Osteocyte (in vitro differentiated cells): ENCODE measurements at regions not wholly inside any gene's neighbourhood (a gene's known extent, or its start where the extent isn't known, plus 50 kb on each side); places are given as distances from the start of the nearest gene placed in this dataset.

Experiments
- DNase-seq: peaks from one replicate; pipeline ENCODE4 v3.0.0; 2021; ENCODE audit warnings: mixed read lengths; ENCODE audit not compliant: unreplicated experiment; ENCODE audit errors: extremely low spot score
- H3K27ac Mint-ChIP-seq: one replicate; pipeline ENCODE4 v1.8.0; 2021; ENCODE audit warnings: mild to moderate bottlenecking, mixed read lengths; ENCODE audit not compliant: unreplicated experiment
- H3K27me3 Mint-ChIP-seq: one replicate; pipeline ENCODE4 v1.8.0; 2021; ENCODE audit warnings: mixed read lengths; ENCODE audit not compliant: unreplicated experiment
- H3K36me3 Mint-ChIP-seq: one replicate; pipeline ENCODE4 v1.8.0; 2021; ENCODE audit warnings: mixed read lengths; ENCODE audit not compliant: unreplicated experiment
- H3K4me1 Mint-ChIP-seq: one replicate; pipeline ENCODE4 v1.8.0; 2021; ENCODE audit warnings: mixed read lengths; ENCODE audit not compliant: unreplicated experiment
- H3K4me3 Mint-ChIP-seq: one replicate; pipeline ENCODE4 v1.8.0; 2021; ENCODE audit warnings: mild to moderate bottlenecking, moderate library complexity, mixed read lengths; ENCODE audit not compliant: unreplicated experiment
- H3K9me3 Mint-ChIP-seq: one replicate; pipeline ENCODE4 v1.8.0; 2021; ENCODE audit warnings: mixed read lengths; ENCODE audit not compliant: unreplicated experiment
- TF ChIP-seq, protein P1 (sequence below): fragments of 200-600 bp; sonication (generic); IDR thresholded peaks from 2 replicates; pipeline ENCODE4 v1.5.0; 2021; ENCODE audit warnings: antibody characterized with exemption, mild to moderate bottlenecking, moderate library complexity

DNA sequence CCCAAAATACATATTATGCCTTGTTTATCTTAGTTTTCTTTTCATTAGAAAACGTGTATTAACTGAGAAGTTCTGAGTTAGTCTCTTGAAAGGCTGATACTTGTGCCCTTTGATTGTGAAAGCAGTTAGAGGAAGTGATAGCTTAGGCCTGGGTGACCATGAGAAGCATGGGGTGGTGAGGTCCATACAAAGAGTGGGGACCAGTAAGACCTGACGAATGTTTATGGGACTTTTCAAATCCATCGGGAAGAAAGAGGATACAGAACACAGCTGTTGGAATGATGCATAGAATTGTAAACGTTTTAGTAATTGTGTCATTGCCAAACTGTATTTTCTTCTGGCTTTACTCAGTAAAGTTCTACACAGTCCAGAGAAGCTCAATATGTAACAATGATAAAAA is 259.8 kb downstream of the LMO4 start:
- no peak overlapping the region for H3K4me3 Mint-ChIP-seq
- no peaks in the 10 kb centered on the region for H3K36me3 Mint-ChIP-seq
- H3K4me1 Mint-ChIP-seq = no peaks in the 10 kb centered on the region
- no peak for DNase-seq
- no peak overlapping the region for H3K27ac Mint-ChIP-seq
- TF ChIP-seq, protein P1, sequence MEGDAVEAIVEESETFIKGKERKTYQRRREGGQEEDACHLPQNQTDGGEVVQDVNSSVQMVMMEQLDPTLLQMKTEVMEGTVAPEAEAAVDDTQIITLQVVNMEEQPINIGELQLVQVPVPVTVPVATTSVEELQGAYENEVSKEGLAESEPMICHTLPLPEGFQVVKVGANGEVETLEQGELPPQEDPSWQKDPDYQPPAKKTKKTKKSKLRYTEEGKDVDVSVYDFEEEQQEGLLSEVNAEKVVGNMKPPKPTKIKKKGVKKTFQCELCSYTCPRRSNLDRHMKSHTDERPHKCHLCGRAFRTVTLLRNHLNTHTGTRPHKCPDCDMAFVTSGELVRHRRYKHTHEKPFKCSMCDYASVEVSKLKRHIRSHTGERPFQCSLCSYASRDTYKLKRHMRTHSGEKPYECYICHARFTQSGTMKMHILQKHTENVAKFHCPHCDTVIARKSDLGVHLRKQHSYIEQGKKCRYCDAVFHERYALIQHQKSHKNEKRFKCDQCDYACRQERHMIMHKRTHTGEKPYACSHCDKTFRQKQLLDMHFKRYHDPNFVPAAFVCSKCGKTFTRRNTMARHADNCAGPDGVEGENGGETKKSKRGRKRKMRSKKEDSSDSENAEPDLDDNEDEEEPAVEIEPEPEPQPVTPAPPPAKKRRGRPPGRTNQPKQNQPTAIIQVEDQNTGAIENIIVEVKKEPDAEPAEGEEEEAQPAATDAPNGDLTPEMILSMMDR = no peak
- H3K27me3 Mint-ChIP-seq = peaks cover 3% of the 10 kb centered on the region
- H3K9me3 Mint-ChIP-seq = no peaks in the 10 kb centered on the region

DNA sequence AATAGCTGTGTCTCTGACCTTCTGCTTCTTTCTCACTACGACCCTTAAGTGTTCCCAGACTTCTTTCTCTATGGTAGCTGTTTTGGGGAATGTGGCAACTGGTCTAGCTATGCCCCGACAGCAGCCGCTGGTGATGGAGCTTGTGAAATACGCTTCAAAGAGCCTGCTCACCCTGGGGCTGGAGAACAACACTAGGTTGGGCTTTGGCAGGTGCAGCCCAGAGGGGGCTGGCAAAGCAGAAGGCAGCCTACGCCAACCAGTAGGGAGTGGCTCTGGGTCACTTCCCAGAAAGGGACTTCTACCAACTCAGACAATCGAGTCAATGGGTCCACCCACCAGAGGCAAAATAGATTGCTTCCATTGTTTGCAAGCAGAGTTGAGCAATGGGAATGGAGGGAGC is 262.8 kb downstream of the LMO4 start:
- no peaks in the 10 kb centered on the region for H3K36me3 Mint-ChIP-seq

DNA sequence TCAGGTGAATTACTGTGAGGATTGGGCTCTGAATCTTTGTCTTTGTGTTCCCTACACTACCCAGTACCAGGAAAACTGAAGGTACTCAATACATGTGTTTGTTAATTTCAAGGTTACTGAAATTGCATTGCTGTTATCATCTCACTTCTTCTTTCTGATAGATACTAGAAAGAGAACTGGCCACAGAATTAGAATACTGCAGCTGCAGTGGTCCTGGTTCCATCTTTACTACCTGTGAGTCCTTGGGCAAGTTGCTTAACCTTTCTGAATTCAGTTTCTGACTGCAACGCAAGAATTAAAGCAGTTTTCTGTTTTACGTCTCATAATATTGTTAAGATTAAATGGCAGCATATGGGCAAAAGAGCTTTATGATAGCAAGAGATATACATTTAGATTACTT is 263.5 kb downstream of the LMO4 start:
- Mint-ChIP-seq H3K9me3 (no peaks in the 10 kb centered on the region), H3K27ac (no peak overlapping the region), H3K4me1 (peaks cover 1% of the 10 kb centered on the region), H3K36me3 (no peaks in the 10 kb centered on the region), H3K4me3 (no peak overlapping the region), H3K27me3 (no peaks in the 10 kb centered on the region)
- TF ChIP-seq, protein P1 = no peak
- DNase-seq = no peak

More for the DNA sequence above, 262.8 kb downstream of the LMO4 start:
- TF ChIP-seq, protein P1 = no peak
- no peak for DNase-seq
- no peak overlapping the region for H3K4me3 Mint-ChIP-seq
- H3K4me1 Mint-ChIP-seq = peaks cover 1% of the 10 kb centered on the region
- H3K27ac Mint-ChIP-seq = no peak overlapping the region
- H3K9me3 Mint-ChIP-seq = no peaks in the 10 kb centered on the region
- H3K27me3 Mint-ChIP-seq = no peaks in the 10 kb centered on the region

DNA sequence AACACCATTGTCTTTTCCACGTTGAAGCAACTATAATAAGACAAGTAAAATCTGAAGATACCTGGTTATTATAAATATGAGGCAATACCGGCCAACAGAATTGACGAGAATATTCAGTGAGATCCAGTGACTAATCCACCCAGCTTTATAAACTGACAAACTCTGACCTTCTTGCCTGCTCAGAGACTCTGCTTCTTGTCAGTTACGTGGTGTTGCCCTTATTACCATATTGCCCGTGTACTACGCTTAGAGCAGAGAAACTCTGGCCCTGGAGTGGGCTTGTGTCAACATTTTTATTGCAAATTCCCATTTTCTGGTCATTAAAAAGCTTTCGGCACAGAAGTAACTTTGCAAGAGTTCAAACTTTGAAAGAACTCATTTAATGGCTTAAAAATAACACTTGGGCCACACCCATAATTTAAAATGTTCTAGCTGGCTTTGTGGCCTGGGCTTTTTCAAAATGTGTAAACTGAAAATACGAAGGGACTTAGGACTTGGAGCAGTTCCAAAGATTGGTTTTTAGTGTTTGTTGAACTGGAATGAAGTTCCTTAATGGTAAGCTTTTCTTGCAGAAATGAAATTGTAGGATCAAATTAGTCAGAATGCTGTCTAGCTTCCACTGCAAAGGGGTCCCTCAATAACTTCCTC is 266.2 kb downstream of the LMO4 start:
- Mint-ChIP-seq H3K4me1 (peaks cover 1% of the 10 kb centered on the region), H3K27me3 (no peaks in the 10 kb centered on the region), H3K4me3 (no peak overlapping the region), H3K36me3 (no peaks in the 10 kb centered on the region), H3K27ac (no peak overlapping the region), H3K9me3 (no peaks in the 10 kb centered on the region)
- no peak for DNase-seq
- TF ChIP-seq, protein P1 = no peak

DNA sequence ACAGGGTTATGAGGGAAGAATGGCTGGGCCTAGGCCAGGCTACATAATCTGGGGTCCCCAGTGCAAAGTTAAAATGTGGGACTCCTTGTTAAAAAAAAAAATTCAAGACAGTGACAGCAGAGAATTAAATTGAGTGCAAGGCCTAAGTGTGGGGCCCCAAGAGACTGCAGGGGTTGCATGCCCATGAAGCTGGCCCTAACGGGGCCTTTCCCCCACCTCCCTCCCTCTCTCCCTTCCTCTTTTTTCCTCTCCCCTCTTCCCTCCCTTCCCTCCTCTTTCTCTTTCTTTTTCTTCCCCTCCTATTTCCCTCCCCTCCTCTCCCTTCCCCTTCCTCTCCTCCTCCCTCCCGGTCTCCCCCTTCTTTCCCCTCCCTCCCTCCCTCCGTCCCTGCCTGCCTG is 266.7 kb downstream of the LMO4 start:
- H3K4me3 Mint-ChIP-seq = no peak overlapping the region
- H3K27me3 Mint-ChIP-seq = no peaks in the 10 kb centered on the region
- H3K4me1 Mint-ChIP-seq = peaks cover 1% of the 10 kb centered on the region
- no peak overlapping the region for H3K27ac Mint-ChIP-seq
- H3K36me3 Mint-ChIP-seq = no peaks in the 10 kb centered on the region
- TF ChIP-seq, protein P1 = no peak
- no peaks in the 10 kb centered on the region for H3K9me3 Mint-ChIP-seq
- no peak for DNase-seq
